Vagina (tissue), 2 donors: ENCODE measurements at regions not wholly inside any gene's neighbourhood (a gene's known extent, or its start where the extent isn't known, plus 50 kb on each side); places are given as distances from the start of the nearest gene placed in this dataset.

Experiments used
- DNase-seq, 2 donors: peaks; one replicate each; pipeline ENCODE4 v3.0.0-alpha.2; 2017; ENCODE audit errors: extremely low spot score in 2 of 2
- H3K27ac ChIP-seq: fragments of 200-600 bp; sonication (generic); one replicate; pipeline ENCODE4 v1.5.1; 2019
- H3K27me3 ChIP-seq: fragments of 200-600 bp; sonication (generic); one replicate; pipeline ENCODE4 v1.5.1; 2019
- H3K36me3 ChIP-seq, 2 donors: fragments of 200-600 bp; sonication (generic); one replicate each; pipeline ENCODE4 v1.5.1; 2017 to 2019
- H3K4me1 ChIP-seq: fragments of 200-600 bp; sonication (generic); one replicate; pipeline ENCODE4 v1.5.1; 2019
- H3K4me3 ChIP-seq, 2 donors: fragments of 200-600 bp; sonication (generic); 1 replicate in 1 of 2; 2 replicates in 1 of 2; pipeline ENCODE4 v1.5.1; 2016 to 2019
- H3K9me3 ChIP-seq: fragments of 200-600 bp; sonication (generic); one replicate; pipeline ENCODE4 v1.5.1; 2019
- CTCF ChIP-seq, 3 experiments: fragments of 450-650 bp in 2 of 3; fragments of 200-600 bp in 1 of 3; sonication (generic) in 1 of 3; IDR thresholded peaks; one replicate each; pipeline ENCODE4 v1.5.1; 2017 to 2019; ENCODE audit warnings: antibody characterized with exemption in 3 of 3, mild to moderate bottlenecking in 2 of 3, moderate library complexity in 2 of 3
- POLR2A ChIP-seq, 2 donors: fragments of 450-650 bp; IDR thresholded peaks; one replicate each; pipeline ENCODE4 v1.6.1; 2017; ENCODE audit warnings: antibody characterized with exemption in 2 of 2, mild to moderate bottlenecking in 2 of 2, moderate library complexity in 2 of 2
- POLR2AphosphoS5 ChIP-seq, 2 donors: sonication (generic); formaldehyde crosslinking; IDR thresholded peaks; one replicate each; pipeline ENCODE4 v1.9.0; 2017; ENCODE audit warnings: antibody characterized with exemption in 2 of 2, mild to moderate bottlenecking in 2 of 2, low read depth in 1 of 2; ENCODE audit not compliant: insufficient read depth in 1 of 2
- intact Hi-C: fragments of 100-400 bp; cut with DNase I; formaldehyde crosslinking; loops from one replicate; pipeline ENCODE4 v1.15.1; 2023

GRCh38 chr21:38680401-38680800 is 125.3 kb upstream of the ETS2 start:
- no peak for DNase-seq
- no peak for TF ChIP-seq POLR2A (IDR thresholded peaks at IDR 0.05)
- no peak for TF ChIP-seq POLR2AphosphoS5 (IDR thresholded peaks at IDR 0.05; ENCODE audit: insufficient read depth in 1 of 2, low read depth in 1 of 2)
- no peak for TF ChIP-seq CTCF (IDR thresholded peaks at IDR 0.05)
- Histone ChIP-seq H3K4me3 (no peak overlapping the region), H3K27me3 (no peaks in the 10 kb centered on the region), H3K36me3 (no peaks in the 10 kb centered on the region), H3K9me3 (no peaks in the 10 kb centered on the region), H3K27ac (no peak overlapping the region), H3K4me1 (no peaks in the 10 kb centered on the region)
- intact Hi-C loops = no loop called here

GRCh38 chr21:38683222-38683621 is 122.5 kb upstream of the ETS2 start:
- no peaks in the 10 kb centered on the region for H3K36me3 ChIP-seq
- H3K4me1 ChIP-seq = no peaks in the 10 kb centered on the region
- H3K4me3 ChIP-seq = no peak overlapping the region
- H3K27me3 ChIP-seq = no peaks in the 10 kb centered on the region
- intact Hi-C loops = no loop called here
- H3K9me3 ChIP-seq = no peaks in the 10 kb centered on the region
- DNase-seq = no peak
- TF ChIP-seq POLR2A (IDR thresholded peaks at IDR 0.05) = no peak
- no peak for TF ChIP-seq POLR2AphosphoS5 (IDR thresholded peaks at IDR 0.05; ENCODE audit: insufficient read depth in 1 of 2, low read depth in 1 of 2)
- TF ChIP-seq CTCF (IDR thresholded peaks at IDR 0.05) = no peak
- H3K27ac ChIP-seq = no peak overlapping the region

GRCh38 chr21:38688068-38688467 is 117.7 kb upstream of the ETS2 start:
- TF ChIP-seq POLR2A (IDR thresholded peaks at IDR 0.05) (no peak), CTCF (IDR thresholded peaks at IDR 0.05) (no peak), POLR2AphosphoS5 (IDR thresholded peaks at IDR 0.05; ENCODE audit: insufficient read depth in 1 of 2, low read depth in 1 of 2) (no peak)
- no peaks in the 10 kb centered on the region for H3K9me3 ChIP-seq
- H3K4me1 ChIP-seq = no peaks in the 10 kb centered on the region
- no peaks in the 10 kb centered on the region for H3K27me3 ChIP-seq
- no peak for DNase-seq
- intact Hi-C loops = no loop called here
- no peak overlapping the region for H3K27ac ChIP-seq
- no peak overlapping the region for H3K4me3 ChIP-seq
- no peaks in the 10 kb centered on the region for H3K36me3 ChIP-seq

- H3K4me1 ChIP-seq = no peaks in the 10 kb centered on the region
- intact Hi-C loops = no loop called here
- DNase-seq = no peak
- H3K36me3 ChIP-seq = no peaks in the 10 kb centered on the region
- no peaks in the 10 kb centered on the region for H3K9me3 ChIP-seq
- no peak overlapping the region for H3K4me3 ChIP-seq
- no peak for TF ChIP-seq POLR2A (IDR thresholded peaks at IDR 0.05)
- TF ChIP-seq POLR2AphosphoS5 (IDR thresholded peaks at IDR 0.05; ENCODE audit: insufficient read depth in 1 of 2, low read depth in 1 of 2) = no peak
- H3K27me3 ChIP-seq = no peaks in the 10 kb centered on the region
- H3K27ac ChIP-seq = no peak overlapping the region
Measured at GRCh38 chr21:38691631-38692030, 114.1 kb upstream of the ETS2 start.

- H3K27ac ChIP-seq = no peak overlapping the region
- DNase-seq = no peak
- H3K36me3 ChIP-seq = no peaks in the 10 kb centered on the region
- no peaks in the 10 kb centered on the region for H3K9me3 ChIP-seq
- no peak overlapping the region for H3K4me3 ChIP-seq
- intact Hi-C loops = no loop called here
- no peaks in the 10 kb centered on the region for H3K4me1 ChIP-seq
- no peaks in the 10 kb centered on the region for H3K27me3 ChIP-seq
- TF ChIP-seq CTCF (IDR thresholded peaks at IDR 0.05) (no peak), POLR2A (IDR thresholded peaks at IDR 0.05) (no peak), POLR2AphosphoS5 (IDR thresholded peaks at IDR 0.05; ENCODE audit: insufficient read depth in 1 of 2, low read depth in 1 of 2) (no peak)
Measured at GRCh38 chr21:38696579-38696978, 109.2 kb upstream of the ETS2 start.

- Histone ChIP-seq H3K27ac (no peak overlapping the region), H3K4me1 (no peaks in the 10 kb centered on the region), H3K4me3 (no peak overlapping the region), H3K27me3 (no peaks in the 10 kb centered on the region), H3K36me3 (no peaks in the 10 kb centered on the region), H3K9me3 (no peaks in the 10 kb centered on the region)
- no peak for DNase-seq
- intact Hi-C loops = no loop called here
- TF ChIP-seq POLR2AphosphoS5 (IDR thresholded peaks at IDR 0.05; ENCODE audit: insufficient read depth in 1 of 2, low read depth in 1 of 2) = no peak
- TF ChIP-seq POLR2A (IDR thresholded peaks at IDR 0.05) = no peak
- TF ChIP-seq CTCF (IDR thresholded peaks at IDR 0.05) = no peak
Measured at GRCh38 chr21:38699048-38699447, 106.7 kb upstream of the ETS2 start.
